Germinal center (tissue), 1 donor: ENCODE measurements at regions not wholly inside any gene's neighbourhood (a gene's known extent, or its start where the extent isn't known, plus 50 kb on each side); places are given as distances from the start of the nearest gene placed in this dataset.
"Not testable (repeated sequence)": the region's sequence is repeated elsewhere in the genome, so short reads cannot be mapped to it uniquely, and the experiment has no call there.

Experiments used
- DNase-seq: peaks from one replicate; pipeline ENCODE4 v3.0.0; 2012; ENCODE audit warnings: mixed read lengths, low spot score

DNA sequence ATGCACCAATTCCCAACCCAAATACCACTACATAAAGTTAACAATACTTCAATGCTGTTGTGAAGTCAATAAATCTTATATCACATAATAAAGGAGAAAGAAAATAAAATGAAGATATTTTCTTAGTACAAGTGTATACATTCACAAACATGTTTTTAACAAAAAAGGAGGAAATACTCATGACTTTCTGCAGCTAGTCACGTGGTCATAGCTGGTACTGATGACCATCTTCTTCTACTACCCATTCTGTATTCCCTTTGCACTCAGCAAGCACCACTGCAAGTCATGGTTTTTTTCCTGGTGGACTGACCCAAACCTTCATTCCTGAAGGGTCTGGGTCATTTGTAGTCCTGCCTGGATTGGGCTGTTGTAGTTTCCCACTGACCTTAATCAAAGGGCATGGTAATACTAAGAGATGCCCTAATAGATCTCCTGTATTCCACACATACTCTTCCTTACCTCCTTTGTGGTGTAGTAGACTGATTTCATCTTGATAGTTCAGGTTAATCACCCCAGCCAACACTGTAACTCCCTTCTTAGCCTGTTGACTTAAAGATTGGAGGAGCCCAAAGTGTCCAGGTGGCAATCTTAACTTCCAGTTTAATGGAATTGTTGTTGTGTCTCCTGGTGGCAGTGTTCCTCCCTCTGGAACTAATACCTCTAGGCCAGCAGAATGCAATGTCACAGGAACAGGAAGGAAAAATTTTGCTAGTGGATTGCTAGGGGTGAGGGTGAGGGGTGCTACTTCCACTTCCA lies 83.1 kb upstream of the CYRIA start:
- not testable (repeated sequence) for DNase-seq

DNA sequence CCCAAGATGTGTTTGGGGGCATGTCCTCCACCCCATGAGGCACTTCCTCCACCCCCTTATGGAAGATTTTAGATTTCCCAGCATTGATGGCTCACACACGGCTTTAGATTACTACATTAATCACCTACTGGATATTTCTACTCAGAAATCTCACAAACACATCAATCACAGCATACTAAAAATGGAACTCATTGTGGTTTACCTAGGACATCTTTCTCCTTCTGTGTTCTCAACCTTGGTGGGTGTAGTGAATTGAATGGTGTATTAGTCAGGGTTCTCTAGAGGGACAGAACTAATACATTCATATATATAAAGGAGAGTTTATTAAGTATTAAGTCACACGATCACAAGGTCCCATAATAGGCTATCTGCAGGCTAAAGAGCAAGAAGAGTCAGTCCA lies 82.1 kb upstream of the CYRIA start:
- no peak for DNase-seq

DNA sequence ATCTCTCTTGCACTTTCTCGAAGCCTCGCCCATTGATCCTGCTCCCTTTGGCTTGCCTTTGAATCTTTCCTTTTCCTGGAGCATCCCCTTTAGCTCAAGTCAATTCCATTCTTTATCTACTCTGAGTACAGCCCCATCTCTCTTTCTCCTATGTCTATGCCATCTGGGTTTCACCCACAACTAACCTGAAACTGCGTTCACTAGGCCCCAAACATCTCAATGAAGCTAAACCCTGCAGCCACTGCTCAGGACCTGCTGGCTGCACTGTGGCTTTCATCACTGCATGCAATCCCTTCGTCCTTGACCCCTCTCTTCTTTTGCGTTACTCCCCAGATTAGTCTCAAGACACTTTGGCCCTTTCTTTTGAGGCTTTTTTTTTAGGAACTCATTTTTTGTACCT lies 81.6 kb upstream of the CYRIA start:
- no peak for DNase-seq

DNA sequence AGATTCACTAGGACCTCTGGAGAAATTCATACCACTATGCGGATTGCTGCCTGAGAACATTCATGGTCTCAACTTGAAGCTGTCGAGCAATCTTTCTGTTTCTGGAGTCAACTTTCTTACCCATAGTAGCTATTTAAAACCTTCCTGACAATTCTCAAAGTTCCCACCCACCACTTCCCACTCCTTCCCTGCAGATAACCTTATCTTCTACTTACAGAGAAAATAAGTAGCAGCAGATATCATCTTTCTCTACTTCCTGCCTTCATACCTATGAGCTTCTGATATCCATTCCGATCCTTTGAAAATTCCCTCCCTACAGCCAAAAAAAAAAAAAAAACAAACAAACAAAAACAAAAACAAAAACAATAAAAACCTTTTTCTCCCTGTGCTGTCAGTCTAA lies 81.2 kb upstream of the CYRIA start:
- no peak for DNase-seq

DNA sequence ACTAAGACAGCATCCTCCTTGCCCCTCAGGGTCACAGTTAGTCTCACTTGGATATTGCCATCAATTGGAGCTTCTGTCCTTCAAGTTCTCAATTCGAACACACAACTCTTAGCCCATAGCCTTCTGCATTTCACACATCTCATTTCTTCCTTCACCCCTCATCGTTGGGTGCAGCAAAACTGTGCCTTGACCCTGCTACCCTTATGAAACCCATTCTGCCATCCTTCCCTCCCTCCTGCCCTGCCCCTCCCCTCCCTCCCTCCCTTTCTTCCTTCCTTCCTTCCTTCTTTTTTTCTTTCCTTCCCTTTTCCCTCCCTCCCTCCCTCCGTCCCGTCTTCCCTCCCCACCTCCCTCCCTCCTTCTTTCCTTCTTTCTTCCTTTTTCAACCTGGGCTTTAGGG lies 80.7 kb upstream of the CYRIA start:
- no peak for DNase-seq

DNA sequence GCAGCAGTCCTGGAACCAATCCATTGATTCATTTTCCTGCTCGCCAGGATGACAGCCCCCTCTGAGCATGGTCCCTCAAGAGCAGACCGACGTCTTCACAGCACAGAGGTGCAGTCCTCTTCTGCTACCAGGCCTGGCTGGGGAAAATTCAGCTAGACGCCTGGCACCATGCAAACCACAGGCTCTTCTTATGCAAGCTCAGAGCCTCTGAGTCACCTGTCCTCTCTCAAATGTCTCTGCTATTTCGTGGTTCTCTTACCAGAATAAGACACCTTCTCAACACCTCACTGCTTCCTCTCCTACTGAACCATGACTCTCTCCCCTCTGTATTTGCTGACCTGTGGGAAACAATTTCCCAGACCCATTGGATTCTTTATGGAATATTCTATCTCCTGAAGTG lies 79.8 kb upstream of the CYRIA start:
- DNase-seq = no peak

DNA sequence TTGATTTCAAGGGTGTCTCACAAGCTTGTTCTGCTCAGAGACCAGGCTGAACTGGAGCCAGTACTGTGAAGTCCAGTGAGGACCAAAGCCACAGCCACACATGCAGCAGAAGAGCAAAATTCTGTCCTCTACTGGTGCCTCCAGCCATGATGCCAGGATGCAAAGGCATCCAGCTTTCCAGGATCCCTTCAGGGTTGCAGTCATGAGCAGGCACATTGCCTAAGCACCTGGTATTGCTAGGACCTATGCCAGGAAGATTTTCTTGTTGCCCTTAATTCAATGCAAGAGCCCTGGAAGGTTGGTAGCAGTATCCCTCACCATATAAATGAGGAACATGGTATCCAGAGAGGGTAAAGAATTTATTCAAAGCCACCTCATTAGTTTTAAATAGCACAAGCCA lies 78.9 kb upstream of the CYRIA start:
- DNase-seq = no peak

DNA sequence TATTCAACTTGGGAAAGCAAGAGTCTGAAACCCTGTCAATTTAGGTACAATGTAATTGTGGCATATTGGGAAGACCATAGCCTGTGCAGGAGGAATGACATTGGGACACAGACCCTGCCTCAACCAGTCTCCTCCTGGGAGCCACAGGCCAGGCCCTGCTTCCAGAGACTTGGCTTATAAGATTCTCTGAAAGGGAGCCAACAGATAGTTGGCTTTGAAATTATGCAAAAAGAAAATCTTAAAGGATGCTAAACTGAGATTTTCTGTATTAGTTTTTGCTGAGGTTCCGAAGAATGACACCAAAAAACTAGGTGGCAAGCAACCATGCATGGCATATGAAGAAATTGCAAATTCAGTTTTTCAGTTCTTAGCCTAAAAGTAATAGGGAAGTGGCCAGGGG lies 76.4 kb upstream of the CYRIA start:
- DNase-seq = peak; percentile 23

DNA sequence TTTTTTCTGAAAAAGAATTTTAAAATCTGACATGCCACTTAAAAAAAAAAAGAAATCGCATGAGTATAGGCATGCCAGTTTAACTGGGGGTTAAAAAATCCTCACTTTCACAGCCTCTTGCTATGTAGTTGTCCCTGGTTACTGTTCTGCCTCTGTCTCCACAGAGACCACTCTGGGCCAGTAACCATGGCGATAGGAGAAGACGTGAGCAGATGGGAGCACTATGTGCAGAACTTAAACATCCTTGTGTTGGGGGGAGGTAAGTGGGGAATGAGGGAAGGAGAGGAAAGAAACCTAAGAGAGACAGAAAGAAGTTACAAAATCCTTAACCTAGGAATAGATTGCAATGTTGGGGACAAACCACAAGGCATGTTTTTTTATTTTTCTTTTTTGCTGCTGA lies 75.9 kb upstream of the CYRIA start:
- no peak for DNase-seq

DNA sequence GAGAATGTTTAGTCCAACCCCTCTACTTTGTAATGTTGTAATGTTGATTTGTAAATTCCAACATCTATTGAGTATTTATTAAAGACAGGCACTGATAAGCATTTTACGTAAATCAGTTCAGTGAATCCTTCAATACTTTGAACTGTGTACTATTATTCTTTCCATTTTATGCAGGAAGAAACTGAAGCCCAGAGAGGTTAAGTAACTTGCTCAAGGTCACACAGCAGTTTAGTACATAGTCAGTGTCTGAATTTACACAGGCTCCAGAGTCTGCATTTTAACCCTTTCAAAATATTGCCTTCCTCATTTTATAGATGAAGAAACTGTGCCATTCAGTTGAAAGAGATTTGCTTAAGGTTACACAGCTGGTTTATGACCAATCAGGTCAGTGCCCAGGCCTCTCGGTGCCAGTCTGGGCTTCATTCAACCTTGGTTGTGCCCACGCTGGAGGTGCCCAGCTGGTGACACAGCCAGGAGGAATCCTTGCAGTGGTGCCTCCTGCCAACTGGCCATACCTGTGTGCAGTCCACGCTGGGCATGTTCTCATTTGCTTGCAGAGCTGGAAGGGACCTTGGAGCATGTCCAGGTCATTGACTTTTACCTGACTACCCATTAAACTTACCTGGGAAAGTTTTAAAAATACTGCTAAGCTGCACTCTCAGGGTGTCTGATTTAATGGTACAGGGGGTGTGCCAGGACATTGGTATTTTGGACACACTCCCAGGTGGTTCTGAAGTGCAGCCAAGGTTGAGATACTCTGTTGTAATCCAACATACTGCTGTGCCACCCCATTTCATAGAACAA lies 74.3 kb upstream of the CYRIA start:
- no peak for DNase-seq

DNA sequence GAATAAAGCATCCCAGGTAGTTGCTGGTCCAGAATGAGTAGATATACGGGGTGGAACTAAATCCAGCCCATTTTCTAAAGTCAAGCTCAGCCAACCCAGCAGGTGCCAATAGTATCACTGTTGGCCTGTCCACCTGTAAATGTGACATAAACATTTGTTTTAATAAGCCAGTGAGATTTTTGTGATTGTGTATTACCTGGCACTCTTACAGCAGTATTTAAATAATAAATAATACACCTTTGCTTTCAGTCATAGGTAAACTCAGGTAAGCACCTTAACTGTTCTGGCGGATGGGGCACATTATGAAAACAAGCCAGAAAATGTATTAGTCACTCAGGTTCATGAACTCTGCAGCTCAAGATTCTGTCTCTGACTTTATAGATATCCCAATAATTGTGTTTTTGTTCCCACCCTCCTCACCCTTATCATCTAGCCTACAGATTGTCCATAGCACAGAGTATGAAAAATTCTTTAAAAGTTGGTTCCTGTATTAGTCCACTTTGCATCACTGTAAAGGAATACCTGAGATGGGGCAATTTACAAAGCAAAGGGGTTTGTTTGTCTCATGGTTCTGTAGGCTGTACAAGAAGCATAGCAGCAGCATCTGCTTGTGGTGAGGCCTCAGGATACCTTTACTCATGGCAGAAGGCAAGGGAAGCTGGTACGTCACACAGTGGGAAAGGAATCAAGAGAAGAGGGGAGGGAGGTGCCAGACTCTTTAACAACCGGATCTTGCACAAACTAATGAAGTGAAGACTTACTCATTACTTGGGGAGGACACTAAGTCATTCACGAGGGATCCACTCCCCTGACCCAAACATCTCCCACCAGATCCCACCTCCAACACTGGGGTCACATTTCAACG lies 73.0 kb upstream of the CYRIA start:
- DNase-seq = no peak

DNA sequence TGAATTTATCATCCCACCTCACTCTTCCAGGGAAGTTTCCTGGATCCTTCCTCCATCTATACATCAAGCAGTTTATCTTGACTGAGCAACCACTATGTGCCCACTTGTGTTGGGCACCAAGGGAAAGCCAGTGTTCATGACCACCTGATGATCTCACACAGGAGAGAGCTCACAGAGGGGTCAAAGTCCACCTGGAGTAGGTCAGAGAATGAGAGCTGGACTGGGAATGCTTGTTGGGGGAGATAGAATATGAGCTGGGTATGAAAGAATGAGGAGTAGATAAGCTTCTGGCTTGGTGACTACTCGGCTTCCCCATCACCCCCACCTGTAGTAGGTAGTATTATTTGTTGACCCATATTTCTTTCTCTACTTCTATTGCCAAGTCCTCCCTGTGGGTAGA lies 72.2 kb upstream of the CYRIA start:
- DNase-seq = no peak

DNA sequence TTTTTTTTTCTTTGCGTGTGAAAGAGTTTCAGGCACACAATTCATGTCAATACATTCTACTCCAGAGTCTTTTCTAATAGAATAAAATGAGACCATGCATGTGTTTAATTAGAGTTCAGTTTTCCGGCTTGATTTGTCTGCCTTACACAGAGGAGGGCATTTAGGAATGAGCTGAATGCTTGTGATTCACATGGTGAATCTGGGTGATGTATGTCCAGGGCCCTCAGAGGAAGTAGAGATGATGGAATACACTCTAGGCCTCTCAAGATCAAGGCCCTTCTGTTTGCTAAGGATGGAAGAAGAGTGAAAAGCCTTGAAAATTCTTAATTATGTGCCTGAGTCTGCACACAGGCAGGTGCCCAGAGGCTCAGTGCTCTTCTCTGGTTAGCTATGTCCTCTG lies 71.0 kb upstream of the CYRIA start:
- DNase-seq = no peak

DNA sequence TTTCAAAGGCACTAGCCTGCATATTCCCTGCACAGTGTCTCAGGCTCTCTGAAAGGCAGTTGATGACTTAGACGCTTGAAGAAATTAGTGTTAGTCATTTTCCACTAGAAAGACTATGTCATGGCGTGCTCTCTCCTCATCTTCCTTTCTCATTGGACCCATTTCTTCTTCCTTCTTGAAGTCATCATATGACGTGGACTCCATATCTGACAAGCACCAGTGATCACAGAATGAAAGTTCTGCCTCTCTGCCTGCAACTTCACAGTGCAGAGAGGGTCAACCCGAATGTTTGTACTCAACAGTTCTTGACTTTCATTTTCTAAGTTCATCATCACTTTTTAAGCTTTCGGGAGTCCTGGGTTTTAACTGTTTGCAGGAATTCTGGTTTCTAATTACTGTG lies 63.7 kb upstream of the CYRIA start:
- DNase-seq = peak; percentile 48

DNA sequence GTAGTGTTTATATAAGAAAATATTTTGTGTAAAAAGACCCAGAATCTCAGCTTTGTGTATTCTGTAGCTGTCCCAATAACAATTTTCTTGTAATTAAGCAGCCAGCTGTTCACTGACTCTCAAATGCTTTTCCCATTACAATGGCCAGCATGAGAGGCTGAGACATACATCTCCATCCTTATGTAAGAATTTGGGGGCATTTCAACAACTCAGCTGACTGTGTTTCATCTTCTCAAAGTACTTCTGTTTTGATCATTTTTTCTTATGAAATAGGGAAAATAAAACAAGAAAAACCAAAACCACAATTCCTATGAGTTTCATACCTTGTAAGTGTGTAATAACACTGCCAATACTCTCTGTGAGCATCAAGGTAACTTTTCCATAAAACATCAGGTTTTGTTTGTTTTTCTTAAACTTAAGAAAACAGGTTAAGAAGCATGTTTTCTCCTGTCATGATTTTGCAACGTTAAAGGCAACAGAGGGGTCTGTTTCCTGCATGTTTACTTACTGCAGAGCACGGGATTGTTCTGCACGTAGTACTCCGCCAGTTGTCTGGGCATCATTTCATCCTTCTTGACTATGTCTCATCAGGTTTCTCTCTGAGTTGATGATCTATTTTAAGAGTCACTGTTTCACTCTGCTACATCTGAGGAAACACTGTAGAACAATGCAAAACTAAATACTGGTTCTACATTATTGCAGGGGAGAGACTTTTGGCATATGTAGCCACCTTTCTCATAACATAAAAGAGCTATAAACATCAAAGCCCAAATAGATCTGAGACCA lies 62.9 kb upstream of the CYRIA start:
- DNase-seq = peak; percentile 17

DNA sequence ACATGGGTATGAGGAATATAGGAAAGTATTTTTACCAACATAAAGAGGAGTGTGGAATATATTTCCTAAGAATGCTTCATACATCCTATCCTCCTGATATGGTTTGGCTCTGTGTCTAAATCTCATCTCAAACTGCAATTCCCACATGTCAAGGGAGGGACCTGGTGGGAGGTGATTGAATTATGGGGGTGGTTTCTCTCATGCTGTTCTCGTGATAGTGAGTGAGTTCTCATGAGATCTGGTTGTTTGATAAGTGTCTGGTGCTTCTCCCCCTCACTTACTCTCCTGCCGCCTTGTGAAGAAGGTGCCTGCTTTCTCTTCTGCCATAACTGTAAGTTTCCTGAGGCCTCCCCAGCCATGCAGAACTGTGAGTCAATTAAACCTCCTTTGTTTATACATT lies 62.2 kb upstream of the CYRIA start:
- DNase-seq = not testable (repeated sequence)

DNA sequence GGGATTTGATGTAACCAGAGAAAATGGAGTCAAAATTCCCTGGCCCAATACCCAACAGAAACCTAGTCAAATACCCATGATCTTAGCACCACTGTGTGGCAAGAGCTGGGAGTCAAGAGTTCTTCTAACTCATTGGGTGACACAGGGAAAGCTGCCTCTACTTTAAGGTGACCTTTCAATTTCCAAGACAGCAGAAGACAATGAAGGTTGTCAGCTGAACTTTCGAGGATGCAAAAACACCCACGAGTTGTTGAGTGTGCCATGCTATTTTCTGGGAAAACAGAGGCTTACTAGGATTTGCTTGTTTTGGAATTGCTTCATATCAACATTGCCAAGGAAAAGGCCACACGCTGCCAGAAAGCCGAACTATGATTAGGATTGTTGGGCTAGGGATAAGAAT lies 61.6 kb upstream of the CYRIA start:
- DNase-seq = no peak

DNA sequence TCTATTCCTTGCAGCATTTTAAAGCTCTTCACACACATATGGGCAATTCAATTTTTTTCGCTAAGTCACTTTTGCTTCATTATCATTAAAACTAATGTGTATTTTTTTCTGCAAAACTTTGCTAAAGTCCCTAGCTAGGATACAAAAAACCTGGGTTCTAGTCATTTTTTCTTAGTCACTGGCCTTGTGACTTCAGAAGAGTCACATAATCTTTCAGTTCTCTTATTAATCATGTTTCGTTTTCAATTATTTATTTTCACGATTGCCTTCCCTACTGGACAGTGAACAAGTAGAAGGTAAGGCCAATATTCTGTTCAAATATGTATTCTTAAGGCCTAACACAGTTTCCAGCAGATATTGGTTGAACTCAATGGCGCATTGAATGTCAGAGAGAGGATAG lies 60.9 kb upstream of the CYRIA start:
- DNase-seq = no peak

DNA sequence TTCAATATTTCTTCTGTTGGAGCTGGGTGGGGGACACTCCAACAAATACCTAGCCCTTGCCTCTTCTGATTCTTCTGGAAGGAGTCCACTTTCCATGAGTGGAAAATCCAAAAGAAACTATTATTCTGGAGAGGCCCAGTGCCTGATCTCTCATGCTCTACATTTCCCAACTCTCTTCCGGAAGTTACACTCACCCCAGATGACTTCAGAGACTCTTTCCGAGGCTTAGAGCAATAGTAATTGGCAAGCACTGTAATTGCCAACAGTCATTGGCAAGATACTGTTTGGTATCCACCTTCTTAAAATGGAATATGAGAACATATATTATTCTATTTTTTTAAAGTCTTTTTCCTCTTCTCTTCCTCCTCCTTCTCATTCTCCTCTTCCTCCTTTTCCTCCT lies 60.5 kb upstream of the CYRIA start:
- no peak for DNase-seq

DNA sequence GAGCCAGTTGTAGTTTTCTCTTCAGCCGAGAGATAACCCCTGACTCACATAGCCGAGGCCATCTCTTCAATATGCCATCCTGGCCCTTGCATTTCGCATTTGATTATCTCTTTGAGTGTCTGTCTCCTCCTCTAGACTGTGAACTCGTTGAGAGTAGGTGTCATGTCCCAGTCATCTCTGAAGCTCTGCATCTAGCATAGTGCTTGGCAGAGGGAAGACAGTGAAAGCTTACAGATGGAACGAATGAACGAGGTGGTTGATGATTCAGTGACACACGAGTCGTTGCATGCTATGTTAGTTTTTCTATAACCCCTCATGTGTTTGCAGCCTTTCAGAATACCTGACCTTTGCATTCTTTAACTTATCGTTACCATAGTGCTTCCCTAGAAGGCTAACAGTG lies 59.9 kb upstream of the CYRIA start:
- no peak for DNase-seq

DNA sequence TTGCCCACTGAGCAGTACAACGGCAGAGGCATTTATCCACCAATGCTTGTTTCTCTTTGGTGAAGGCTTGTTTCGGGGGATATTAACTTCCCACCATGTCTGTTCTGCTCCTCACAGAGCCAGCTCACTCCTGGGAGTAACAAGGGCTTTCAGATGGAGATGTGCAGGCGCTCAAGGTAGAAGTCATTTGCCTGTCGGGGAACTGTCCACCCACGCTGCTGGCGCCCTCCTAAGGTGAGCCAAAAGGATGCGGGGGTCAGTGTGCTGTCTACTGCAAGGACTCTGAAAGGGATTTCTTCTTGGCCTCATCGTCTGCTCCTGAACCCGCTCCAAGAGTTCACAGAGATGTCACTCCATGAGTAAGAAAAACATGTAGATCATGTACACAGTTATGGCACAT lies 57.0 kb upstream of the CYRIA start:
- no peak for DNase-seq

DNA sequence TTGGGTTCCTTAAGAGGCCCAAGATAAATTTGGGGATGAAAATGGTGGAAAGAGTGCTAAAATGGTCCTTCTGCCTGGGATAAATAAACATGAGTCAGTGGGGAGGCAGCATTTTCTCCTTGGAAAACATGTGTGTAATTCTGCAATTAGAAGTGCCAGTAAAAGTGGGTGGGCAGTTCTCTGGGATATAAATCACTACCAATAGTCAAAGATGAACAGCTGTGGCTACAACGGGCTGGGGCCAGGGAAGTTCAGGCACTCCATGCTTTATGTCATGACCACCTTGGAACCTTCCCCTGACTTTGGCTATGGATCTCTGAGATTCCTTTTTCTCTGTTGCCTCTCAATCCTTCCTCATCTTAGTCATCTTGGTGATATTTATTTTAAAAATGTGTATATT lies 56.5 kb upstream of the CYRIA start:
- DNase-seq = no peak
